ENCODE measurements at regions not wholly inside any gene's neighbourhood (a gene's known extent, or its start where the extent isn't known, plus 50 kb on each side); places are given as distances from the start of the nearest gene placed in this dataset.

DNA sequence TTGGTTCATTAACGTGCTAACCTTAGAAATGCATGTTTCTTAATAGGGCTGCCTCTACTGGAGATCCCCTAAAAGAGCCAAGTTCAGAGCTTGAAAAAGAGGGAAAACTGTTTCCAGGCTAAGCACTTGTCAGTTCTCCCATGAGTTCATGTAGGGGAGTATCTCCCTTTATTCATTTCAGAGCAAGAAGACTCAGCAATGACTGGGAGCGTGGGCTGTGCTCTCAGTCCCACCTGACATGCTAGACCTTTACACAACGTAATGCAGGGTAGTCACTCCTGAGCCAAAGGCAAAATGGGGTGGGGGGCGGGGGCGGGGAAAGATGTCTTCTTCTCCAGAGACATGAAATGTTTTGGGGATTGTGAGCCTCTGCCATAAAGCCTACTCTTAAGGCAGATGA, 420.1 kb upstream of the MCTP2 start:
- TF ChIP-seq, protein P1, sequence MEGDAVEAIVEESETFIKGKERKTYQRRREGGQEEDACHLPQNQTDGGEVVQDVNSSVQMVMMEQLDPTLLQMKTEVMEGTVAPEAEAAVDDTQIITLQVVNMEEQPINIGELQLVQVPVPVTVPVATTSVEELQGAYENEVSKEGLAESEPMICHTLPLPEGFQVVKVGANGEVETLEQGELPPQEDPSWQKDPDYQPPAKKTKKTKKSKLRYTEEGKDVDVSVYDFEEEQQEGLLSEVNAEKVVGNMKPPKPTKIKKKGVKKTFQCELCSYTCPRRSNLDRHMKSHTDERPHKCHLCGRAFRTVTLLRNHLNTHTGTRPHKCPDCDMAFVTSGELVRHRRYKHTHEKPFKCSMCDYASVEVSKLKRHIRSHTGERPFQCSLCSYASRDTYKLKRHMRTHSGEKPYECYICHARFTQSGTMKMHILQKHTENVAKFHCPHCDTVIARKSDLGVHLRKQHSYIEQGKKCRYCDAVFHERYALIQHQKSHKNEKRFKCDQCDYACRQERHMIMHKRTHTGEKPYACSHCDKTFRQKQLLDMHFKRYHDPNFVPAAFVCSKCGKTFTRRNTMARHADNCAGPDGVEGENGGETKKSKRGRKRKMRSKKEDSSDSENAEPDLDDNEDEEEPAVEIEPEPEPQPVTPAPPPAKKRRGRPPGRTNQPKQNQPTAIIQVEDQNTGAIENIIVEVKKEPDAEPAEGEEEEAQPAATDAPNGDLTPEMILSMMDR (IDR thresholded peaks at IDR 0.05; ENCODE audit: low read depth, low read length), result no peak
- no peak for DNase-seq (ENCODE audit: low read depth, low spot score)

GRCh38 chr15:93809516-93809915, 421.8 kb upstream of the MCTP2 start:
- in situ Hi-C loops (cut with HindIII; ENCODE audit: low sequenced_read_pairs), result no loop called here
- no peak overlapping the region for H3K4me3 ChIP-seq (ENCODE audit: low read depth, low read length)
- TF ChIP-seq, protein P1 (IDR thresholded peaks at IDR 0.05; ENCODE audit: low read depth, low read length), result no peak
- no peak for DNase-seq (ENCODE audit: low read depth, low spot score)

More for the DNA sequence above, 420.1 kb upstream of the MCTP2 start:
- H3K4me3 ChIP-seq (ENCODE audit: low read depth, low read length), result no peak overlapping the region
- in situ Hi-C loops (cut with HindIII; ENCODE audit: low sequenced_read_pairs), result no loop called here

DNA sequence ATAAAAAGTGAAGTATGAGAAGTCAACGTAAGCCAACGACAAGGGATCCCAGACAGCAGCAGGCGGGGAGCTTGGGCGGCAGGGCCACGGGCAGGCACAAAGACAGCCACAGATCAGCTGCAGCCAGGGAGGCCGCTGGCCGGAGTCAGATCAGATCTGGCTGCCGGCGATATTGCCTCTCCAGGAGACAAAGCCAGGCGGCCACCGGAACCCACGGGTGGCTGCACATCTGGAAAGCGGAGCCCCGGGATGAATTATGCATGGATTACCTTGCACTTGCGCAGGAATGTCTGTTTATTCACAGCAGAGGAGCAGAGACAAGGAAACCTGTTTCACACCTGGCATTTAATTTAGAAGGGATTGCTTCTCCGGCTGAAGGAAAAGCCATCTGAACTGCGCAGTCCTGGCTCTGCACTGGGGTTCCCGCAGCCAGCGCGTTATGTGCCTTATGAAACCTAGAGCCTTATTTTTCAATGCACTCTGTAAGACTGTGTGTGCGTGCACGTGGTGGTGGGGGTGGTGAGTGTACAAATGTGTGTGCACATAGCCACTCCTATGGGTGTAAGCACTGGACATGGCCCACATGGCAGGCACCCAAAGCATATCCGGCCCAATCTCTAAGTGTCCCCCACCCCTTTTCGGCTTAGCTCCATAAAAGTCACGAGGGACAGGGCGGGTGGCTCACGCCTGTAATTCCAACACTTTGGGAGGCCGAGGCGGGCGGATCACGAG, 427.8 kb upstream of the MCTP2 start:
- H3K4me3 ChIP-seq (ENCODE audit: low read depth, low read length), result no peak overlapping the region
- in situ Hi-C loops (cut with HindIII; ENCODE audit: low sequenced_read_pairs), result no loop called here
- no peak for DNase-seq (ENCODE audit: low read depth, low spot score)
- TF ChIP-seq, protein P1 (IDR thresholded peaks at IDR 0.05; ENCODE audit: low read depth, low read length), result no peak

GRCh38 chr15:93801206-93801605, 430.2 kb upstream of the MCTP2 start:
- TF ChIP-seq, protein P1 (IDR thresholded peaks at IDR 0.05; ENCODE audit: low read depth, low read length), result no peak
- DNase-seq (ENCODE audit: low read depth, low spot score), result no peak
- in situ Hi-C loops (cut with HindIII; ENCODE audit: low sequenced_read_pairs), result no loop called here
- H3K4me3 ChIP-seq (ENCODE audit: low read depth, low read length), result no peak overlapping the region

DNA sequence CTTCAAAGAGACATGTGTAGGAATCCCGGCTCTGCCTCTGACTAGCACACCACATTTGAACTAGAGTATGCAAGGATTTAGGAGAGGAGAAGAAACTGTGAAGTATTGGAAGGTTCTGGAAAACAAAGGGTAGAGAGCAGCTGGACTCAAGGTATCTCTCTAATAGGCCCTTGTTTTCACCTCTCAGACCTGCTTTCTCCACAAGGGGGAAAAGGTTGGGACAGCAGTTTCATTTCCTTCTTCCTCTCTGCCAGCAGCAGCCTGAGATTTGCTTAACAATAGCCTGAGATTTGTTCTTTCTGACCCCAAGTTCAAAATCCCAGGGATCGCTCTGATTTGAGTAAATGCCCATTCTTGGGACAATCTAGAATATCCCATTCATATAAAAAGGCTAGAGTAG, 430.6 kb upstream of the MCTP2 start:
- TF ChIP-seq, protein P1 (IDR thresholded peaks at IDR 0.05; ENCODE audit: low read depth, low read length), result no peak
- in situ Hi-C loops (cut with HindIII; ENCODE audit: low sequenced_read_pairs), result no loop called here
- DNase-seq (ENCODE audit: low read depth, low spot score), result no peak
- no peak overlapping the region for H3K4me3 ChIP-seq (ENCODE audit: low read depth, low read length)

- no peak for DNase-seq (ENCODE audit: low read depth, low spot score)
- in situ Hi-C loops (cut with HindIII; ENCODE audit: low sequenced_read_pairs), result no loop called here
- H3K4me3 ChIP-seq (ENCODE audit: low read depth, low read length), result no peak overlapping the region
- TF ChIP-seq, protein P1 (IDR thresholded peaks at IDR 0.05; ENCODE audit: low read depth, low read length), result no peak
Measured at GRCh38 chr15:93789441-93789840, 441.9 kb upstream of the MCTP2 start.
